Suppressor macrophage (primary cell): ENCODE measurements at regions not wholly inside any gene's neighbourhood (a gene's known extent, or its start where the extent isn't known, plus 50 kb on each side); places are given as distances from the start of the nearest gene placed in this dataset.

Experiments used
- DNase-seq, 4 experiments: peaks; one replicate each; pipeline ENCODE4 v3.0.0-alpha.2; 2020 to 2022

DNA sequence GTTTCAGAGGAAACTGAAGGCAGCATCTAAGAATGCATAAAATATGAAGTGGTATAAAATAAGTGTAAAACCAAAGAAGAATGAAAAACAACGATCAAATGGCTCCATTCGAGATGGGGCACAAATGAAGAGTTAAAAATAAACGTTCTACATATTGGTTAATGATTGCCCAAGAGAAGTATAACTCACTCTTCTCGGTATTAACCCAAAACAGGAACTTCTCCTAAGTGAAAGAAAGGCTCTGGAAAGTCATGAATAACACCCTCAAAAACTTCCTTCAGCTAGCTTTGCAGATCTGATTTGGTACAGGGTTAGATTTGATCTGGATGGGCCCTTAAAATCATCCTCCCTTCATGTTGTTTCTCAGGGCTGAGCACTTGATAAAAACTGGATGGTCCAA, 94.3 kb upstream of the ADO start:
- DNase-seq: peak; percentile 40 to 84 (median 62)

DNA sequence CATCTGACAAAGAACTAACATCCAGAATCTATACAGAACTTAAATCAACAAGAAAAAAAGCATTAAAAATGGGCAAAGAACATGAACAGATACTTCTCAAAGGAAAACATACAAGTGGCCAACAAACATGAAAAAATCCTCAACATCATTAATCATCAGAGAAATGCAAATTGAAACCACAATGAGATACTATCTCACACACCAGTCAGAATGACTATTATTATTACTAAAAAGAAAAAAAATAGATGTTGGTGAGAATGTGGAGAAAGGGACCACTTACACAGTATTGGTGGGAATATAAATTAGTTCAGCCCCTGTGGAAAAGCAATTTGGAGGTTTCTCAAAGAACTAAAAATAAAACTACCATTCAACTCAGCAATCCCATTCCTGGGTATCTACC, 89.1 kb upstream of the ADO start:
- DNase-seq: no peak

DNA sequence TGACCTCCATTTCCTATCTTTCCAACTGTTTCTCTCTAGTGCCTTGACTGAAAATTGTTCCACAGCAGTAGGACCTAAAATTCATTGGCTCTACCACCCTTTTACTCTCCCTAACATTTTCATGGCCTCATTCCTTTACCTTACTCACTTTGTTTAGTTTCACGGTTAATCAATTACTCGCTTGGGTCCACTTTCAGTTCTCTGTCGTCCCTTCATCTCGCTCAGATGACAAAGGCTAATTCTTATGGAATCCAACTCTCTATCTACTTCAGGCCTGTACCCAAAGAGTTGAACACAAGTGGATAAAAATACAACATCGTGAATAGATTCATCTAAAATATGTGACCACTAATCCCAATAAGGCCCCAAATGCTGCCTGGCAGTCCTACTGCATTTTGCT, 85.9 kb upstream of the ADO start:
- DNase-seq: no peak

DNA sequence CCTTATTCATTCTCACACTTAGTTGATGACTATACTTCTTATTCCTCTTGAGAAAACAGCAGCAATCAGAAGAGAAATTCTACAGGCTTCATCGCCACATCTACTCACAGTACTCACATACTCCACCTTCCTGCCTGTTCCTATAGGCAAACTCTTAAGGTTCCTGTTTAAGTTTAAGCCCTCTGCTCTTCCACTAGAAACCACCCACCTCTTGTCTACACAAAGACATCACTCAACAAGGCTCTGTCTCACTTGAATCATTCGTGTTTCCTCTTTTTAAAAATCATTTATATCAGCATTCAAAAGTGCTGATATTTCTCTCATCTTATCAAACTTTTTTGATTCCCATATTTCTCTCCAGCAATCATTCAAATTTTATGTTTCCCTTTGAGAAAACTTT, 85.5 kb upstream of the ADO start:
- peak; percentile 46 to 75 (median 63) for DNase-seq

DNA sequence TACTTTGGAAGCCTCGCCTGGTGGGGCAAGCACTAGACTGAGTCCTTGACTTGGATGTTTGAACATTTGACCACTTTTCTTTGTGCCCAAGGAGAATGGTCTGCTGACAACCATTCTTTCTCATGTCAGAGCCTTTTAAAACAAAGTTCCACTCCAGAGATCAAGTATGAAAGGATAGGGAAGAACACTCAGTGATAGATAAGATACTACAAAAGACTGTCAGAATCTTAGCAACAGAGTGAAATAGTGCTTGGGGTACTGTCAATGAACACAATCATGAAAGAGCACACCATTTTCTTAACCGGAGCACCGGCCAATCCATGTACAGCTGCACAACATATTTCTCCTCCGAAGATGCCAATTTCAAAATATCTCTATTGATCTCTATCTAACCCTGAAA, 82.8 kb upstream of the ADO start:
- no peak for DNase-seq

DNA sequence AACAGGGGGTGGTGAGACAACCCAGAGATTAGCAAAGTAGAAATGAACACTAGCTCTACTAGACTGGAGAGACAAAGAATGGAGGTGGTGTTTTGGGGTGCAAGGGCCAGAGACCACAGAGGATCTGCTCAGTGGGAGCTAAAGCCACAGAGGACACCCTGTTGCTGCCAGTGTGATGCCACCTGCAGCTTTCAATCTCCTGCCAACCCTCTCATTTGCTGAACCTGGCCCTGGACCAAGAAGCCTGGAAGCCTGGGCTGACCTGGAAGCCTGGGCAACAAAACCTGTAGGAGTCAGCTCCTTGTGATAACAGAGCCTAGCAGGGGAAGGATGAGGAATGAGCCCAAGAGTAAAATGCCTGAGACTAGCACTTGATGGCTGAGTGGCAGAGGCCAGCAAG, 81.1 kb upstream of the ADO start:
- no peak for DNase-seq

DNA sequence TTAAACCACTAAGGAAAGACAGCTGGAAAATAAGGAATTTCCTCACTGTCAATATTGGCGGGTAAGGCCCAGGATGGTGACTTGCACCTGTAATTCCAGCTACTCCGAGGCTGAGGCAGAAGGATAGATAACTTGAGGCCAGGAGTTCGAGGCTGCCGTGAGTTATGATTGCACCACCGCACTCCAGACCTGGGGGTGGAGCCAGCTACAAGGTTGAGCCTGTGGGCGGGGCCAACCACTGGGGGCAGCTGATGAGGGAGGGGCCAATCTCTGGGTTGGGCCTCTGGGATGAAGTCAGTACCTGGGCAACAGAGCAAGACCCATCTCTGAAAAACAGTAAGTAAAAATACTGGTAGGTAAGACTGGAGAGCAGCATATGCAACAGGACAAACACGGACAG, 80.1 kb upstream of the ADO start:
- no peak for DNase-seq

DNA sequence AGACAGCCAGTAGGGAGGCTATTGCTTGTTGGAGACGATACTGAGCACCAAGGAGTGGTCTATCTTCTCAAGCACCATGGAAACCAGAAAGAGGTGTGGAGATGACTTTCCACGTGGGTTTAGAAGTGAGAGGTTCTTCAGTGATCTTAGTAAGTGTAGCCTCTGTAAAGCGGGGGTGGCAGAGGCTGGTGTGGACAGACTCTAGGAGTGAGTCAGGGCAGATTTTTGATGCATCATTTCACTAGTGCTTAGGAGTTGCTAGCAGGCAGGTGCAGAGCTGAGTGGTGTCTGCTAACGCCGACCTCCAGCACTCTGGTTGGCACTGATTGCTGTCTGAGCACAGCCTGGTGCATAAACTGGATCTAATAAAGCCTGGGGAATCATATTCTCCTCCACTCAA, 78.4 kb upstream of the ADO start:
- peak in 2 of 4 experiments; percentile 33 for DNase-seq

DNA sequence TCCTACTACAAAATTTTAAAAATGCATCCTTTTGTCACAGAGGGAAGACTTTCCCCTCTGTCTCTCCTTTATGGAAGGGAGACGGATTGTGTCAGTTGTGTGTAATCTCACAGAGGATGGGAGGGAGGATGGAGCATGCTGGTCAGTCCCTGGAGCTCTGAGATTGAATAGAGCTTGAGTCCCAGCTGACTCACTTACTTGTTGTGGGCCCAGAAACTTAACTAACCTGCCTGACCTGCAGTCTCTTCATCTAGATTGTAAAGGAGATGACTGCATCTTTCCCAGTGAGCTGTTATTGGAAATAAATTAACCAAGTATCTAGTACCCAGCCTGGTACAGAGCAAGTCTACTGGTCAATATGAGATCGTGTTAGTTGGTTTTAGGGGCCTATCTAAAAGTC, 77.9 kb upstream of the ADO start:
- DNase-seq: no peak

DNA sequence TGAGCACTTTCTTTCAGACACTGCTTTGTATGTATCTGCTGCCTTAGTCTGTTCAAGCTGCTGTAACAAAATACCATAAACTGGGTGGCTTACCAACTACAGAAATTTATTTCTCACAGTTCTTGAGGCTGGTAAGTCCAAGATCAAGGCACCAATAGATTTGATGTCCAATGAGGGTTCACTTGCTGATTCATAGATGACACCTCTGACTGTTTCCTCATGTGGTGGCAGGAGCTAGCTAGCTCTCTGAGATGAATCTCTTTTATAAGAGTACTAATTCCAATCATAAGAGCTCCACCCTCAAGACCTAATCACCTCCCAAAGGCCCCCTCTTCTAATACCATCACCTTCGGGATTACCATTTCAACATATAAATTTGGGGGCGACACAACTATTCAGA, 76.6 kb upstream of the ADO start:
- DNase-seq: no peak

DNA sequence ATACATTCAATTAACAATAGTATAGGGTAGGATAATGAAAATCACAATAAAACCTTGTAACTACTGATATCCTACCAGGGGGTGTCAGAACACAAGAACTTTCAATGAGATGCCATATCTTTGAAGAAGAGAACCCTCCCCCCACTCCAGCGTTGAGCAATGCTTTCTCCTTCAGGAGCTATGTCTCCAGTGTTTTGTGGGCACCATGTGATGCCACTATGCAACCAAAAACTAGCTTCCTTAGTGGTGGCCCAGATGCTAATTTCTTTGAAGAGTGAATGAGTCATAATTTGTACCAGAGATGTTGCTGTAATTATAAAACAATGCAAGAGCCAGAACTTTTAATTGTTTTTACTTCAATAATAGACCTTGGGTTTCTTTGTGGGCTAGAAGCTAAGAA, 76.0 kb upstream of the ADO start:
- peak; percentile 70 to 89 (median 85) for DNase-seq

DNA sequence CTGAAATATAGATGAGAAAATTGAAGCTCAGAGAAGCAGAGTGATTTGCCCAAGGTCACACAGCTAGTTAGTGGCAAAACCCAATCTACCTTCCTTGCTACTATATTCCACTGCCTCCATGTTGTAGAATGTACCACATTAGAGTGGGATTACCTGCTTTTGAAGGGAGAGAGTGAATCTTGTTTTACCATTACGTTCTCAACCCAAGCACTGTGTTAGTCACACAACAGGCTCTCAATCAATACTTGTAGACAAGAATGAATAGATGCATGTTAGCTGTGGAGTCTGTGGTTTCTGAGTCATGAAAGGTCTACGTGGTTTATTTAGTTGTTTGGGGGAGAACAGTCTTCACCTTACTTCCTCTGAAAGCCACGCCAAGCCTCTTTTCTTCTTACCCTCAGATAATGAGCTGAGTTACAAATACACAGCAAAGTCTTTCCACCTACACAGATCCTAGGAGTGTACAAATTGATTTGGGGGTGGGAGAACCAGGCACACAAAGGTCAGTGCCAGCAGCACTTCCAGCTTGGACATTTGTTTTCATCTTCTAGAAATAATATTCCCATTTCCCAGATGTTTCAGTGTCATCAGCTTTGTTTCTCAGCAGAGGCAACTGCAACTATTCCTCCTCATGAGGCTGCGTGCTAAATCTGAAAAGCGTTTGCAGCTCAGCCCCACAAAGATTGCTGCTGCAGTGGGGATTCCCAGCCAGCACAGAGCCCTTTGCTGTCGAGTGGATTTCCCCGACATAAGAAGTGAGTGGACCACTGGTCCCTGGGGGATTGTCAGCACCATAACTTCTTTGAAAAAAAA, 71.5 kb upstream of the ADO start:
- peak in 1 of 4 experiments; percentile 29 for DNase-seq

DNA sequence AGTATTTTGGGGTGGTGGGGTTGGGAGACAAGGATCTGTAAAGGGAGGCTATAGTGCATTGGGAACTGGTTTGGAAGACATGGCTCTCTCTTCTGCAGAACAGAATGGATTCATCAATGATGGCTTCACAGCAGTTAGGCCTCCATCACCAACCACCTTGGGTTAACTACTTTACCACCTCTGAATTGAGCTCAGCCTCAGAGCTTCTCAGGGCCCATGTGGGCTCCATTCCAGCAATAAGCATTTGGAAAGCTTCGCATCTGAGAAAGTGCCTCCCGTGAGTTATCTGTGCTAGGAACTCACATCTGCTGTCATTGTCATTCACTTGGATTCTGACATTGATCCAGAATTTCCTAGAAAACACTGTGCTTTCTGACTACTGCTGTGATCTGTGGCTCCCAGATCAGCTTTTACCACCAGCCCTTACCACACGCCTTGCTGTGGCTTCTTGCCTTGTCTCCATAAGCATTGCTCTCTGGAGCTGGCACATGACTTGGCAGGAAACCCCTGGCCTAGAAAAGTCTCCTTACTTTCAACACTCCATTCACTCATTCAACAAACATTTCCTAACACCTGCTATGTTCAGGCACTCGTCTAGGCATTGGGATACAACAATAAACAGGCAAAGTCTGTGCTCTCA, 70.7 kb upstream of the ADO start:
- DNase-seq: peak in 1 of 4 experiments; percentile 19

DNA sequence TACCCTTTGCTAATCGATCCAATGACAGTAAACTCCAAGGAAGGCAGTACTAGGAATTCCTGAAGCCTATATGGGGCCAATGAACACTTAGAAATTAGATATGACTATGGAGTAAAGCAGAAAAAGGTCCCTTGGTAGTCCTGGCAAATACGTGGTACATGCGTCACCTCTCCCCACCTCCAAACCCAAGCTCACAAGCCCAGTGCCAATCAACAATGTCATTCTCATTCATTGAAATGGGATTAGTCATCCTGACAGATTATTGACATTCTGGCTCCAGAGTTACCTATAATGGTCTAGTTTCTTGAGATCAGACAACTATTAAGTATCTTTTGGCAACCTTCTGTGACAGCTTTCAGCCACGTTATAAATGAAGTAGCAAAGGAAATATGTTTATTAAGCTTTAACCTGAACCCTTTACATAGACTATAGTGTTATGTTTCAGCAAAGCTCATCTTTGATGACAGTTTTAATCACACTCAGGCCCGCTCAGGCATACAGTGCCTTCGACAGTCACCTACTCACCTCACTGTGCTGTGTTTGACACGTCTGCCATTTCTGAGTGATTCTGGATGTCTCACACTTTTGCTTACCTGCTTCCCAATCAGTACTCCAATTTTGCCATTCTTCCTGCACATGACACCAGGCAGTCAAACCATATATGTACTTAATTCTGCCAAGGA, 69.6 kb upstream of the ADO start:
- DNase-seq: no peak

DNA sequence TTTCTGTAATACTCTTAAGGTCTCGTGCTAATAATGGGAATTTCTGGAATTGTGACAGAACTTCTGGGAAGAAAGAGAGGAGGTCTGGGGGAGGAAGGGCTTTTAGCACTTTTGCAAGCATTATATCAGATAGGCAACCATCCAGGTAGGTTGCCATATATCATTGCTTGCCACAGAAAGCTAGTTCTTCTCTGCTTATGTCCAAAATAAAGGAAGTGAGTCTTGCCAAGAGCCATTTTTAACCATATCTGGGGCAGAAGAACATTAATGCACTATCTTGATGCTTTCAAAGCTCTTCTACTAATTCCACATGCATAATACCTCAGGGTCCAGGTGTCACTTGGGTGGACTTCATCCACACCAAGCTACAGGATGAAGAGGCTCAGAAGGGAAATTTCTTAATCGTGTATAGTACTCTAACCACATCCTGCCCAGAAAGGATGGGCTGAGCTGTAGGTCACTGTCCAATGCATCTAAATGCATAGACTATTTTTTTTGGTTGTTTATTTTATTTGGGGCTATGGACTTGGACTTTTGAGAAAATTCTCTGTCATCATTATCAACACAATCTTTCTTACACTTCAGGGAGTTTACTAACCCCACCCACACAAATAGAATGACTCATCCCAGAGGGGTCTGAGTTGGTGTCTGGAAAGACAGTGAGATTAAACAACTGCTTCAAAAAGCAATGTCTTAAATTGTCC, 68.9 kb upstream of the ADO start:
- DNase-seq: peak; percentile 52 to 79 (median 70)

DNA sequence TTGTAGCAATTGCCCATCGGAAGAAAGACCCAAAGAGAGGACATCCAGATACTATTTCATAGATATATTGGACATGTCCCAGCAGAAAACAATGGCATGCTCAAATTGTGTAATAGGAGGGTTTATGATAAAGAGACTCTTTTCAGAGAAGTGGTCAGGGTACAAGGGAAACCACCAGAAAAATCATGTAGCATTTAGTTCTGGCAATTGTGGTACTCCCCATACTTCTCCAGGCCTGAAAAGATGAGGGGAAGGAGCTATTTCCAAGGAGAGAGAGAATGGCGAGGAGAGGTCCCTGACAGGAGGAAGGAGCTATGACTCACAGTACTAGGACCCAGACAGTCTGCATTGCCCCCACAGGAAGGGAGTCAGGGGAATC, 68.4 kb upstream of the ADO start:
- no peak for DNase-seq

DNA sequence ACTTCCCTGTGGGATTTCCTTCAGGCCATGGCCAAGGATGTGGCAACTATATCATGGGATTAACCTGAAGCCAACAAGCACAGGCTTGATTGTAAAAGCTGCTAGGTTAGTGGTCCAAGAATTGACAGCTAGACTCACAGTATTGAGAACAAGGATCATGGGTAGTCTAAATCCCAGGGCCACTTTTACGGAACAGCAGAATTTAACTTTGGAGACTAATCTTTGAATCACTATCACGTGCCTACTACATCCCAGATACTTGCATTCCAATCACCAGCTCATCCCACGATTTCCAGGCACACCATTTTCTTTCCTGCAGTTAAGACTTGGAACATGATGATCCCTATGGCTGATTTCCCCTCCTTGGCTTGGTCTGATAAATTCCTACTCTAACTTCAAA, 65.6 kb upstream of the ADO start:
- no peak for DNase-seq

DNA sequence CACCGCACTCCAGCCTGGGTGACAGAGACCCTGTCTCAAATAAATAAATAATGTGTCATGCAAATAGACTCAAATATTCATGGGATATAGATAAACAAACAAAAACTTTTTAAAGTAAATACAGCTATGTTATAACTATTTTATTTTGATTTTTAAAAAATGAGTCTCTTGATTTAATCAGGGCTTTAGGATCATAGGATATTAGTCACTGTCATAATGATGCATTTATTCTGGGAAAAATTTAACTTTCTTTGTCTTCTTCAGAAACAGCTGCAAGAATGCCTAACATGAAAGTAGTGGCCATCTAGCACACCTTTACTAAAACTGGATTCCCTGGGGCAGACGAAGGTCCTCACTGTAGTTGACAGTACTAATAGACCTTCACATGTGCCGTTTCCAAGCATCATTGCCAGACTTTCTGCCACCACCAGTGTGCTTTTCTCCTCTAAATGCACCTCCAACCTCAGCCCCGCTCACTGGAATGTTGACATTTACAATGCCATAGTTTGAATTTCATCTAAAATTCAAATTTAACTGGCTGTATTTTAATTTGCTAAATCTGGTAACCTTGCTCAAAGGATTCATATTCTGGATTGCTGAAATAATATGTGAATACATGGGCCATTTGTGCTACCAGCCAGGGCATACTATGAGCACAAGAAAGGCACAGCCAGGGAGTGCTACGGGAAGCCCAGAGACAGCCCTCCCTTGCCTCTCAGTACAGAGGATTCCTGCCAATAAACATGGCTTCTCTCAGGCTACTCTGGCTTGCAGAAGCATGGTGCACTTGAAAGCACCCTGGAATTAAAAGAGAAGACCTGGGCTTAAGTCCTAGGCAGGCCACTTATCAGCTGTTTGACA, 63.4 kb upstream of the ADO start:
- DNase-seq: no peak

DNA sequence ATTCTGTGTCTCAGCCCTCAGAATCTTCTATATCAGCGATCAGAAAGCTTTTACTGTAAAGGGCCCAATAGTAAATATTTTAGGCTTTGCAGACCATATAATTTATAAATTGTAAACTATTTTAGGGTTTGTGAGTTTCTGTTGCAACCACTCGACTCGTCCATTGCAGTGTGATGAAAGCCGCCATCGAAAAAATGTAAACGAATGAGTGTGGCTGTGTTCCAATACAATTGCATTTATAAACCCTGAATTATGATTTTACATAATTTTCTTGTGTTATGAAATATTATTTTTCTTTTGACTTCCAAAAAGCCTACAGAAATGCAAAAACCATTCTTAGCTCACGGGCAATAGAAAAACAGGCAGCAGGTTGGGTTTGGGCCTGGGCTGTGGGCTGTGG, 62.5 kb upstream of the ADO start:
- DNase-seq: no peak

DNA sequence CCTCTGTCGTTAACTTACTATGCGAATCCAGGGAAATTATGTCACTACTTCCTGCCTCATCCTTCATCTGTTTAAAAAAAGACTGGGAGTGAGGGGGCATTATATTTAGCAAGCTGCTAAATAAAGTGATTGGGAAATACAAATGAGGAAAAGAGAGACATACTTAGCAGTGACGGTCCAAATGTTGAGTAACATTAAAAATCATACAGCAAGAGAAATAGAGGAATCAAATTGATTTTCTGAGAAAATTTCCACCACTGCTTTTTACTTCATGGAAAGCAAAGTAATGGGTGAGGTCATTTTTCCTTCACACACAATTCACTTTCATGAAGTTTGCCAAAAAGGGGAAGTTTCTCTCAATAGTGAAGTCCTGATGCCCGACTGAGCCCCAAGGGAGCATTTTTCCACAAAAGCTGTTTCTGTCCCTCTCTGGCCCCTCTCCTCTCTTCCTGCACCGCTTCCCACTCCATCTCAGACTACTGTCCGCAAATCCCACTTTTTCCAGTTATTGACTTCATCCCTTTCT, 61.9 kb upstream of the ADO start:
- peak; percentile 76 to 97 (median 84) for DNase-seq

DNA sequence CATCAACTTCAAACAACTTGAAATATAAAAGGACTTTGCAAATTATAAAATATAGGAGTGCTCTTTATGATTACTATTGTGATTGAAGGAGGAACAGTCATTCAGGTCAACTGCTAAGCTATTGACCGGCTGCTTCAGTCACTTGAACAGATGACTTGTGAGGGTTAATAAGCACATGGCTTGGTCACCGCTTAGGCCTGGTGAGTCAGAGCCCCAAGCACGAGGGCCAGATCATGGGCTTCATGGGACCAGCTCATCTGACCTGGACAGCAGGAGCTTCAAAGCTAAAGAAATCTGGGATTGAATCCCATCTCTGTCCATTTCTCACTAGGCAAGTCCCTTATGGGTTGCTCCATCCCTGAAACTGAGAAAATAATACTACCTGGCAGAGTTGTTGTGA, 60.4 kb upstream of the ADO start:
- DNase-seq: peak; percentile 81 to 92 (median 90)

DNA sequence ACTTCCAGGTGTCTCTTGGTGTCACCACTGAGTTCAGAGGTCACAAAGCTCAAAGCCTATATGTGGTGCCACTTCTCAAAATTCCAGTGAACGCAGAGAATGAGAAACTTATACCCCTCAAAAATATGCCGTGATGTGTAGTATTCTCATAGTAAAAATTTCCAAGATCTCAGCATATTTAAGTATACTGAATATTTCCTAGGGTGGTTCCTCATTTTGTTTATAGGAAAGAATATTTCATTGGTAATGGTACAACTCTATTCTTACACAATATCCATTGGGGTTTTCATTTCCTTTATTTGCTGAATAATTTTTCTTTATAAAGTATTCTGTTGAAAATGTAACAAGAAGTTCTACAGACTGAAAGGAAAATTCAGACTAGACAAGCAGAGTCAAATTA, 58.9 kb upstream of the ADO start:
- DNase-seq: peak; percentile 33 to 88 (median 60)
